ENCODE measurements at regions not wholly inside any gene's neighbourhood (a gene's known extent, or its start where the extent isn't known, plus 50 kb on each side); places are given as distances from the start of the nearest gene placed in this dataset.
"Not testable (repeated sequence)": the region's sequence is repeated elsewhere in the genome, so short reads cannot be mapped to it uniquely, and the experiment has no call there.

DNA sequence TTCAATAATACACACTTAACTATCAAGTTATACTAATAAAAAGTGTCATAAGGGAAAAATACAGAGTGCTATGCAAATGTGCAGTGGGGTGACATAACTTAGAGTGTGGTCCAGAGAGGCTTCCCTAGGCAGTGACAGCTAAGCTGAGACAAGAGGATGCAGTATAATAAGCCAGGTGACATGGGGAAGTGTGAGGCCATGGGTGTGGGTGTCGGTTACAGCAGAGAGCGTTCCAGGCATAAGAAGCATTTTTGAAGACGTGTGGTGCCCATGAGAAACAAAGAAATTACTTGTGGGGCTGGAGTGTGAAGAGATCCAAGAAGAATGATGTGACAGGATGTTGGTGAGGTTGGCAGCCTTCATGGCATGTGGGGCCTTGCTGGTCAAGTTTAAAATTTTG, 78.1 kb upstream of the PICALM start:
- no peak for DNase-seq (ENCODE audit: low spot score)

DNA sequence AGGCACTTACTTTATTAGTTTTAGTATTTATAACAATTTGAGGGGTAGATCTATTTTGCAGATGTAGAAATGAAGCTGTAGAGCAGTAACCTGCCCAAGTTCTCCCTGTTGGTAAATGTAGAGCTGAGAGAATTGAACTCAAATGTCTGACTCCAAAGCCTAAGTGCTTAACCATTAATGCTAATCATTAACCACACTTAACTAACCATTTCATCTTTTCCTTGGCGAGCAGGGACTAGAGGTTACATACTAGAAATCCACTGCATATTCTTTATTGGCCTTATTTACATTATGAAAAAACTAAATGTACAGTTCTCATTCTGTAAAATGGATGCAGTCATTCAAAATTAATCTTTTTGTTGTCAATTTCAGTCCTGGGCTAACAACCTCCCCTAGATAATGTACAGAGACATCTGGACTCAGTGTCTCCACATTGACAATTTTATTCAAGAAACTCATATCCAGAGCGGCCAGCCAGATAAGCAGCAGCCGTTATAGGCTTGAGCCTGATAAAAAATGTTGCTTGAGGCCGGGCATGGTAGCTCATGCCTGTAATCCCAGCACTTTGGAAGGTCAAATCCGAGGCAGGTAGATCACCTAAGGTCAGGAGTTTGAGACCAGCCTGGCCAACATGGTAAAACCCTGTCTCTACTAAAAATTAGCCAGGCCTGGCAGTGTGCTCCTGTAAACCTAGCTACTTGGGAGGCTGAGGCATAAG, 76.7 kb upstream of the PICALM start:
- DNase-seq (ENCODE audit: low spot score), result peak; percentile 78

- peak; percentile 10 for DNase-seq (ENCODE audit: low spot score)
Observed at GRCh38 chr11:86144846-86145245, 76.0 kb upstream of the PICALM start.

DNA sequence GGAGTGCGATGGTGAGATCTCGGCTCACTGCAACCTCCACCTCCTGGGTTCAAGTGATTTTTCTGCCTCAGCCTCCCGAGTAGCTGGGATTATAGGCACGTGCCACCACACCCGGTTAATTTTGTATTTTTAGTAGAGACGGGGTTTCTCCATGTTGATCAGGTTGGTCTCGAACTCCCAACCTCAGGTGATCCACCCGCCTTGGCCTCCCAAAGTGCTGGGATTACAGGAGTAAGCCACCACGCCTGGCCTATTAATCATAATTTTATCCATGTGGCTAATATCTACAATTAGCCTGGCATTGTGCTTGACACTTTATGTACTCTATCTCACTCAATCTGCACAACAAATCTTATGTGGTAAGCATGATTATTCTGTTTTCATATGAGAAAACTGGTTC, 75.2 kb upstream of the PICALM start:
- not testable (repeated sequence) for DNase-seq (ENCODE audit: low spot score)

DNA sequence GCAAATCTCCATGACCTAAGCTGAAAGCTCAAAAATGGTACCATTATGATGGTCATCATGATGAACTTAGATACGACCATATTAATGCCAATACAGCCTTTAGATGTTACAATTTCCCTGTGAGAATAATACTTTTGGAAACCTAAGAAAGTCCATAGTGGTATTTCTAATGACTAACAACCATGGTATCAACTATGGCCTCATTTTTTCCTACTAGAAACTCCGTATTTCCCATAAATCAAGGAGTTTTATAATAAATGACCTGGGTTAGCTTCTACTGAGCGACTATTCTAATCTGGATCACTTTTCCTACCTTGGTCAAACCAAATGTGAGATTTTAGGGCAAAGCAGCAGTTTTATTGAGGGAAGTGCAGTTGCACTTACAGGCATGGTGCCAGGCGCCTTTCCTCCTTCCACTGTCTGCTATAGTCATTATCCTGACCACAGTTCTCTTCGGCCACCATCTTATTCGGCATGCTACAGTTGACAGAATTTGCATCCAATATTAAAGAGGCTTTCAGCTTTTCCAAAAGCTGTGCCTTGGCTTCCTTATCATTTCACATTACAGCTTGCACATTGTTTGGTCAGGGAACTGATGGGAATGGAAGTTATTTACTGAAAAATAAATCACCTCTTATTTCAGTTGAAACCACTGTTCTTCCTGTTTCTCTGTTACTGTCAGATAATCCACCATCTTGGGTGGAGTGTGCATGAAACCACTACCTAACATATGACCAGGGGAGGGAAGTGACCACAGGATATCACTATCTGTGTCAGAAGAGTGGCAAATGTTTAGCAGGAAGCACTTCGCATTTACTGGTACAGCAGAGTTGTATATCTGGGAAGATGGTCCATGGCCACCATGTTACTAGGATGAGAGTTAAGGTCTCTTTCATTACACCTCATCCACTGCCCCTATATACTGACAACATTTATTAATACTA, 74.5 kb upstream of the PICALM start:
- DNase-seq (ENCODE audit: low spot score), result no peak

DNA sequence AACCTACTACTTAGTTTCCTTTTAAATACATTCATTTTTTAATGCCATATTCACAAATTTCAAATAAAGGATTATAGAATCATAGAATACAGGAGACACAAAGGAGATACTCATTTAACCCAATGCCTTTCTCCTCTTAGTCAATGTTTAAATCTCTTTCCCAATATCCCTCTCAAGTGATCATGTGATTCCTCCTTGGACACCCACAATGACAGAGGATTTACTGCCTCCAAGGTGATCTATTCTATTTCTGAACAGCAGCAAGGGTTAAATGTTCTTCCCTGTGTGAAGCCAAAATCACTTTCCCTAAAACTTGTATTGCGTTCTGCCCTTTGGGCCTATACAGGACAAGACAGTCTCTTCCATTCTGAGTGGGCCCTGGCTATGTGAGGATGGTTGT, 73.3 kb upstream of the PICALM start:
- no peak for DNase-seq (ENCODE audit: low spot score)

- DNase-seq (ENCODE audit: low spot score), result no peak
Observed at GRCh38 chr11:86141727-86142126, 72.8 kb upstream of the PICALM start.

DNA sequence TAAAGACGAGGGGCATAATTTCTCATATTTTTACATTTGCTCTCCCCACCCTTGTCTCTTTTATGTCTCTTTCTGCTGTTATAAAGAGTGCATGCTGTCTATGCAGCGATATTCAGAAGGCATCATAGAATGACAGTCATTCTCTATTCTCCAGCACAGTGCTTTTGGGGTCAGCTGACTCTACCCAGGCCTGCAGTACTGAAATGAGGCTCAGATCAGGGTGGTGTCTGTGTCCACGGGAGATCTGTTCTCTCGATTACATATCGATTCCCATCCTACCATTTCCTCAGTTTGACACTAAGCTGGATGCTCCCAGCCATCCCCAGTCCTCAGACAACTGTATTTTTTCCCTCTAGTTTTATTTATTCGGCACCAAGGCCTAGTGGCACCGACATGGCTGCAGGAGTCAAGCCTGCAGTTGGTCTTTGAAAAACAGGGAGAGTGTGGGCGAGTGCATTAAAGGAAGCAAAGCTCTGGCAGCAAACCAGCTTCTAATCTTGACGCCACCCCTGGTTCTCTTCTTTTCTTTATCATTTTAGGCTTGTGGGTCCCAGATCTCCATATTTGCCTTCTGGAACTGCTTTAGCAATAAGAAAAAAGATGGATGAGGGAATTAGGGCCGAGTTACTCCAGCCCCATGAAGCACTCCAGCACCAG, 71.6 kb upstream of the PICALM start:
- DNase-seq (ENCODE audit: low spot score), result no peak

- DNase-seq (ENCODE audit: low spot score), result no peak
Observed at GRCh38 chr11:86138958-86139357, 70.1 kb upstream of the PICALM start.

DNA sequence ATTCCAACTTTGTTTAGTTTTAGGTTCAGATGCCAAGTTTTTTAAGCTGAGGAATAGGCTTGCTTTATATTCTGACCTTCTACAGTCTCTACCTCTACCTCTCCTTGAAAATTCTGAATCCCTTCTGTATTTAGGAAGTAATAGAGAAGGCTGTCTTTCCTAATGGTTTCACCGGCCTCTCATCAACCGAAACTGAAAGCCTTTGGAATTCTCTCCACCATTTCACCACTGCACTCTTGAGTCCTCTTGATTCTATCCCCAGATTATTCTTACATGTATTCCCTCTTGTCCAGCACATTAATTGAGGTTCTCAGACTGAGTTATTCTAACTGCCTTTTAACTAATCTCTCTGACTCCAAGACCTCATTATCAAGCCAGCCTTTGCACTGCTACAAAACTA, 67.7 kb upstream of the PICALM start:
- DNase-seq (ENCODE audit: low spot score), result no peak

DNA sequence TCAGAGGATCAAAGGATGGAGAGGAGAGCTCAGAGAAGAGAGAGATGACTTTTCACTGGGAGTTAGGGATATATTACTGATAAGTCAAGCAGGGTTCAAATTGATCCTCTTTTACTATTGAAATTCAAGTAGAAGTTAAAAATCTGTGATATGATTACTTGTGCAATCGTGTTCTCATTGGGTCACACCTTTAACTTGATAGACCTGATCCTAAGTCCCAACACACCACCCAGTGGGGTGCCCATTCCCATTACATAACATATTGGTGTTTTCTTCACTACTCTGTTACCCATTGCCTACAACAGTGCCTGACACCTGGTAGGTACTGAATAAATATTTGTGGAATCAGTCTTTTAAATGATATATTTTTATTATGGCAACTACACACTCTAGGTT, 66.4 kb upstream of the PICALM start:
- no peak for DNase-seq (ENCODE audit: low spot score)

DNA sequence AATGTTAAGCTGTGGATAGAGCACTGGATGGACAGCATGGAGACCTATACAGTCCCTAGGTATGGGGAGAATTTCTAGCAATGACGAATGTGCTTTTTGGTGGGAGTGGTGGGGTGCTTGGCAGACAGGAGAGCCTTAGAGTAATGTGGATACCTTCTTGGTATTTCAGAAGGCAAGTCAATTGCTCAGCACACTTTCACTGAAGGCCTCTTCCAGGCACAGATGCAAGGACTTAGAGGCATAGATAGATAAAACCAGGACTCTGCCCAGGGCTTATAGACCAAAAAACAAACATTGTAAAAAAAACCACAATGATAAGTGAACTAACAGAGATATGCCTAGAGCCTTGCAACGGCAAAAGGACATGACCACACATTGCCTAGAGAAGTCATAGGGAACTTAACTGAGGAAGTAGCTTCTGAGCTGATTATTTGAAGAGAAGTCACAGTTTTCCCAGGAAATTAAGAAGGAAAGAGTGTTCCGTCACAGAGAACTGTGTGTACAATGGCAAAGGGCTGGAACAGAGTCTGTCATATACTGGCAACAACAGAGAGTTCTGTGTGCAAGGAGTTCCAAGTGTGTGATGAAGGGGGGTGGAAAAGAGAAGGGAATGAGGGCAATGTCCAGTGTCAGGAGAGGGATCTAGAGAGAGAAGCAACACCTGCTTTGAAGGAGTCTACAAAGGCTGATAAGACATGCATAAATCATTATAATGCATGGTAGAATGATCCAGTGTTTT, 65.9 kb upstream of the PICALM start:
- no peak for DNase-seq (ENCODE audit: low spot score)

- no peak for DNase-seq (ENCODE audit: low spot score)
Observed at GRCh38 chr11:86132667-86133249, 63.9 kb upstream of the PICALM start.

GRCh38 chr11:86129740-86130540, 61.1 kb upstream of the PICALM start:
- no peak for DNase-seq (ENCODE audit: low spot score)

DNA sequence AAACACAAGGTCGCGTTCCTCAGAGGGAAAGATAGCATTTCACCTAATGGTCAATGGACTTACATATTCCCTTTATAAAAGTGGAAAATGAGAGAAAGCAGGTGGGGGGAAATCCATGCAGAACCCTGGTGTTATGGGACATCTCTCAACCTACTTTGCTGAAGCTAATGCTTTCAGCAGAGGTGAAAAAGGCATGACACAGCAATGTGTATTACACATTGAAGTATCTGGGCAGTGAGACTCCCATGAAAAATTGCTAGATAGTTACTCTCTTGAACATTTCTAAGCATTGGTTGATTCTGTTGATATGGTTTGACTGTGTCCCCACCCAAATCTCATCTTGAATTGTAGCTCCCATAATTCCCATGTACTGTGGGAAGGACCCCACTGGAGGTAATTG, 60.0 kb upstream of the PICALM start:
- no peak for DNase-seq (ENCODE audit: low spot score)

DNA sequence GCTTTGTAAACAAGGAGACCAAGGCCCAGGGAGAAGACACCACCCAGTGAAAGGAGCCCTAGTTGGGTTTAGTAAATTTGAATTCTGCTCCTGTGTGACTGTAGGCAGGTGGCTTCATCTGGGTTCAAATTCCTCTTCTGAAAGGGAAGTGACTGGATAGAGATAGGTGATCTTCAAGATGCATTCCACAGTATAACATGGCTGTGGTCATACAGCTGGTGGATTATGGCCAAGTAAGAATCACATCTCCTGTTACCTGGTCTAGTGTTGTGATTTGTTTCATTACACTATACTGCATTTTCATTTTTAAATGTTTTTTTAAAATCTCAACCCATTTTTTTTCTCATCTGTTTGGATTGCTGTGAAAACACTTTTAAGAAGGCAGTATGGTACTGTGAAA, 58.0 kb upstream of the PICALM start:
- DNase-seq (ENCODE audit: low spot score), result no peak

DNA sequence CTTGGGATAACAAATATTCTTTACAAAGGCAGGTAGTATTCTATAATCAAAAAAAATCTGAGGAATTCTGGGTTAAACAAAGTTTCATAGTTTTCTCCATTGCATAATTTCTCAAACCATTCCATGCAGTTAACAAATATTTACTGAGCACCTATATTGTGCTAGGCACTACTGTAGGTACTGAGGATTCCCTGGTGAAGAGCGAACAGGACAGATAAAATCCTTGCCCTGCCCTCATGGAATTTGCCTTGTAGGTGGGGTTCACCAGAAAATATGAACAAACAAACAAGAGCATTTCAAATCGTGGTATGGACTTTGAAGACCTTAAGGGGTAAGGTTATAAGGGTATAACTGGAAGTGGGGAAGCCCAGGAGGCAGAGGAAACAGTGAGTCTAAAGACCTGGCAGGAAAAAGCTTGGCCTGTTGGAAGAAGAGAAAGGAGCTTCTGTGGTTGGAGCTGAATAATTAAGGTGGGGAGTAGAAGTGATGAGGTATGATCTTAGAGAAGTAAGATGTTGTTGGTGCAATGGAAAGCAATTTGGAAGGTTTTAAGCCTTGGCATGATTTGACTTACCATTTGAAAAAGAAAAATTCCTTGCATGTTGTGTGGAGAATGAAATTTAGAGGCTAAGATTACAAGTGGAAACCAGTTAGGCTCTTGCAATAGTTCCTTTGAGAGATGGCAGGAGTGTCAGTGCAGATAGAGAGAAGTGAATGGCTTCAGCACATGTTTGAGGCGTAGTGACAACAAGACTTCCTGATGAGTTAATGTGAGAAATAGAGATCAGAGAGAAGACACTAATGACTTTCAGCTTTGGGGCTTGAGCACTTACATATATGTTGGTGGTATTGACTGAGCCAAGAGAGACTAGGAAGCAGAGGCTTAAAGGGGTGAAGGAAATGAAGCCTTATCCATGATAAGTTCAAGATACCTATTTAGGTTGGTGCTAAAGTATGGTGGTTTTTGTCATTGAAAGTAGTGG, 55.7 kb upstream of the PICALM start:
- no peak for DNase-seq (ENCODE audit: low spot score)

- no peak for DNase-seq (ENCODE audit: low spot score)
Observed at GRCh38 chr11:86122773-86123172, 53.9 kb upstream of the PICALM start.

GRCh38 chr11:86120807-86121206, 51.9 kb upstream of the PICALM start:
- DNase-seq (ENCODE audit: low spot score), result peak; percentile 79

- peak; percentile 61 for DNase-seq (ENCODE audit: low spot score)
Observed at GRCh38 chr11:86119906-86120305, 51.0 kb upstream of the PICALM start.
